Skeletal muscle satellite cell (primary cell): ENCODE measurements at regions not wholly inside any gene's neighbourhood (a gene's known extent, or its start where the extent isn't known, plus 50 kb on each side); places are given as distances from the start of the nearest gene placed in this dataset.

Experiments used
- H3K27me3 ChIP-seq: 2 replicates; pipeline ENCODE4 v1.7.0; 2013; ENCODE audit warnings: low read length; ENCODE audit not compliant: control insufficient read depth, insufficient read depth
- H3K36me3 ChIP-seq: 2 replicates; pipeline ENCODE4 v1.7.0; 2013; ENCODE audit warnings: mild to moderate bottlenecking, control low read depth, low read length; ENCODE audit not compliant: insufficient read depth
- H3K4me1 ChIP-seq: 2 replicates; pipeline ENCODE4 v1.7.0; 2013; ENCODE audit warnings: low read length; ENCODE audit not compliant: control insufficient read depth, insufficient read depth
- H3K4me2 ChIP-seq: 2 replicates; pipeline ENCODE4 v1.7.0; 2013; ENCODE audit warnings: mild to moderate bottlenecking, low read length
- H3K4me3 ChIP-seq: 2 replicates; pipeline ENCODE4 v1.7.0; 2013; ENCODE audit warnings: low read length
- H3K9ac ChIP-seq: 2 replicates; pipeline ENCODE4 v1.7.0; 2013; ENCODE audit warnings: mild to moderate bottlenecking, low read depth, low read length, moderate library complexity
- H3K9me3 ChIP-seq: replicated peaks from 2 replicates; pipeline ENCODE4 v1.7.0; 2013; ENCODE audit warnings: mild to moderate bottlenecking, control low read depth, low read length

GRCh38 chr2:216302981-216303676 is 69.2 kb downstream of the MARCHF4 start:
- peak overlapping the region; percentile 44 for H3K9ac ChIP-seq
- no peak overlapping the region for H3K4me3 ChIP-seq
- H3K4me2 ChIP-seq = no peak overlapping the region
- no peaks in the 10 kb centered on the region for H3K36me3 ChIP-seq
- H3K4me1 ChIP-seq = peaks cover 27% of the 10 kb centered on the region
- H3K27me3 ChIP-seq = no peaks in the 10 kb centered on the region
- H3K9me3 ChIP-seq = no peaks in the 10 kb centered on the region

- Histone ChIP-seq H3K9me3 (no peaks in the 10 kb centered on the region), H3K27me3 (no peaks in the 10 kb centered on the region), H3K4me3 (no peak overlapping the region), H3K9ac (no peak overlapping the region), H3K36me3 (no peaks in the 10 kb centered on the region), H3K4me2 (no peak overlapping the region), H3K4me1 (peaks cover 27% of the 10 kb centered on the region)
These were observed 71.4 kb downstream of the MARCHF4 start for GRCh38 chr2:216300906-216301305.

- H3K27me3 ChIP-seq = no peaks in the 10 kb centered on the region
- H3K4me1 ChIP-seq = peaks cover 27% of the 10 kb centered on the region
- H3K36me3 ChIP-seq = no peaks in the 10 kb centered on the region
- no peaks in the 10 kb centered on the region for H3K9me3 ChIP-seq
- H3K4me3 ChIP-seq = no peak overlapping the region
- peak overlapping the region; percentile 61 for H3K9ac ChIP-seq
- H3K4me2 ChIP-seq = peak overlapping the region; percentile 10
These were observed 72.7 kb downstream of the MARCHF4 start for GRCh38 chr2:216299588-216299987.

GRCh38 chr2:216298719-216299495 is 73.4 kb downstream of the MARCHF4 start:
- no peaks in the 10 kb centered on the region for H3K27me3 ChIP-seq
- peak overlapping the region; percentile 10 for H3K4me2 ChIP-seq
- H3K36me3 ChIP-seq = no peaks in the 10 kb centered on the region
- H3K9ac ChIP-seq = peak overlapping the region; percentile 61
- H3K4me3 ChIP-seq = no peak overlapping the region
- no peaks in the 10 kb centered on the region for H3K9me3 ChIP-seq
- peaks cover 27% of the 10 kb centered on the region for H3K4me1 ChIP-seq

GRCh38 chr2:216296856-216297255 is 75.4 kb downstream of the MARCHF4 start:
- Histone ChIP-seq H3K4me3 (no peak overlapping the region), H3K4me2 (no peak overlapping the region), H3K9ac (no peak overlapping the region), H3K36me3 (peaks cover 3% of the 10 kb centered on the region), H3K27me3 (no peaks in the 10 kb centered on the region), H3K4me1 (peaks cover 19% of the 10 kb centered on the region), H3K9me3 (no peaks in the 10 kb centered on the region)

- no peak overlapping the region for H3K9ac ChIP-seq
- peaks cover 12% of the 10 kb centered on the region for H3K4me1 ChIP-seq
- H3K9me3 ChIP-seq = no peaks in the 10 kb centered on the region
- H3K4me2 ChIP-seq = no peak overlapping the region
- H3K36me3 ChIP-seq = peaks cover 3% of the 10 kb centered on the region
- no peak overlapping the region for H3K4me3 ChIP-seq
- no peaks in the 10 kb centered on the region for H3K27me3 ChIP-seq
These were observed 78.0 kb downstream of the MARCHF4 start for GRCh38 chr2:216294305-216294704.

GRCh38 chr2:216293883-216294282 is 78.4 kb downstream of the MARCHF4 start:
- Histone ChIP-seq H3K27me3 (no peaks in the 10 kb centered on the region), H3K9me3 (no peaks in the 10 kb centered on the region), H3K4me2 (no peak overlapping the region), H3K4me3 (no peak overlapping the region), H3K36me3 (peaks cover 3% of the 10 kb centered on the region), H3K9ac (no peak overlapping the region), H3K4me1 (peaks cover 7% of the 10 kb centered on the region)

GRCh38 chr2:216292886-216293301 is 79.4 kb downstream of the MARCHF4 start:
- Histone ChIP-seq H3K4me3 (no peak overlapping the region), H3K4me1 (no peaks in the 10 kb centered on the region), H3K27me3 (no peaks in the 10 kb centered on the region), H3K36me3 (peaks cover 3% of the 10 kb centered on the region), H3K4me2 (no peak overlapping the region), H3K9ac (no peak overlapping the region), H3K9me3 (no peaks in the 10 kb centered on the region)

- no peak overlapping the region for H3K9ac ChIP-seq
- H3K9me3 ChIP-seq = no peaks in the 10 kb centered on the region
- H3K4me3 ChIP-seq = no peak overlapping the region
- H3K4me1 ChIP-seq = no peaks in the 10 kb centered on the region
- no peaks in the 10 kb centered on the region for H3K27me3 ChIP-seq
- peaks cover 3% of the 10 kb centered on the region for H3K36me3 ChIP-seq
- H3K4me2 ChIP-seq = no peak overlapping the region
These were observed 79.8 kb downstream of the MARCHF4 start for GRCh38 chr2:216292475-216292874.

GRCh38 chr2:216289470-216289869 is 82.8 kb downstream of the MARCHF4 start:
- no peaks in the 10 kb centered on the region for H3K9me3 ChIP-seq
- peaks cover 3% of the 10 kb centered on the region for H3K36me3 ChIP-seq
- no peaks in the 10 kb centered on the region for H3K27me3 ChIP-seq
- no peak overlapping the region for H3K4me3 ChIP-seq
- H3K4me1 ChIP-seq = peaks cover 10% of the 10 kb centered on the region
- no peak overlapping the region for H3K9ac ChIP-seq
- H3K4me2 ChIP-seq = no peak overlapping the region

- Histone ChIP-seq H3K9me3 (no peaks in the 10 kb centered on the region), H3K36me3 (no peaks in the 10 kb centered on the region), H3K4me2 (peak overlapping the region; percentile 17), H3K4me1 (peaks cover 10% of the 10 kb centered on the region), H3K9ac (no peak overlapping the region), H3K4me3 (no peak overlapping the region), H3K27me3 (no peaks in the 10 kb centered on the region)
These were observed 85.0 kb downstream of the MARCHF4 start for GRCh38 chr2:216287251-216287650.
